Hematopoietic multipotent progenitor cell treated with erythropoietin and hydrocortisone succinate and interleukin-3 and kit ligand, for 6 days (in vitro differentiated cells): ENCODE measurements at regions not wholly inside any gene's neighbourhood (a gene's known extent, or its start where the extent isn't known, plus 50 kb on each side); places are given as distances from the start of the nearest gene placed in this dataset.

Experiments
- DNase-seq: peaks from one replicate; pipeline ENCODE4 v3.0.0-alpha.2; 2015

DNA sequence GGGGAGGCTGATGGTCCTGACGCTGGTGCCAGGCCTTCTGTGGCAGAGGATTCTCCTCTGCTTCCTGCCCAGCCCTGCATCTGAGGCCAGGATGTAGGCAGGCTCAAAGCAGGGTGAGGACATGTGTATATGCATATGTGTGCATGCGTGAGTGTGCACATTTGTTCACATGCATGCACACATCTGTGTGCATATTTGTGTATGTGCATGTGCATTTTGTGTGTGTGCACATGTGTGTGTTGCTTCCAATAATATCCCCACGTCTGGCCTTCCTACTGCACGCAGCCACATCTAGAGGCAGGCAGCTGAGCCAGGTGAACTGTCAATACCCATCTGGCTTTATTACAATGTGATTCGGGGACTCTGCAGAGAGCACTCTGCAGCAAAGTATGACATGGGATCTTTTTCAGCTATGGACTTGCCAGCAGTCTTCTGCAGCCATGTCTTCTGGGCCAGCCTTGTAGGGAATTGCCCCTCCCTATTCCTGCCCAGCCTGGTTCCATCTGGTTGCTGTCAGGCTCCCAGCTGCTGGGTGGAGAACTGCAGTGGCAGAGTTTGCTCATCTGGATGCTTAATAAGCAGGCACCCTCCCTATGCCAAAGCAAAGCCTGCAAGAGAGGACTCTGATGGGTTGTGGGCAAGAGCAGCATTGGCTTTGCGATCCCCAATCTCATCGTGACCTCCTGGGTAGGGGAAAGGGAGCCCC, 140.7 kb downstream of the PFKFB3 start:
- DNase-seq = no peak

DNA sequence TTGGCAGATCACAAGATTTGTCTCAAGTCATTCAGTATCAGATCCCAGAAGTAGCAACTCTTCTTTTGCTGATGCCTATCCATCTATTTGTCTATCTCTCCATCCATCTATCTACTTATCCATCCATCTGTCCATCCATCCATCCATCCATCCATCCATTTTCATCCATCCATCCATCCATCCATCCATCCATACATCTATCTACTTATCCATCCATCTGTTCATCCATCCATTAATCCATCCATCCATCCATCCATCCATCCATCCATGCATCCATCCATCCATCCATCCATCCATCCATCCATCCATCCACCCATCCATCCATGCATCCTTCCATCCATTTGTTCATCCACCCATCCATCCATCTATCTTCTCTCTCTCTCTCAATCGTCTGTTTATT, 142.7 kb downstream of the PFKFB3 start:
- no peak for DNase-seq

DNA sequence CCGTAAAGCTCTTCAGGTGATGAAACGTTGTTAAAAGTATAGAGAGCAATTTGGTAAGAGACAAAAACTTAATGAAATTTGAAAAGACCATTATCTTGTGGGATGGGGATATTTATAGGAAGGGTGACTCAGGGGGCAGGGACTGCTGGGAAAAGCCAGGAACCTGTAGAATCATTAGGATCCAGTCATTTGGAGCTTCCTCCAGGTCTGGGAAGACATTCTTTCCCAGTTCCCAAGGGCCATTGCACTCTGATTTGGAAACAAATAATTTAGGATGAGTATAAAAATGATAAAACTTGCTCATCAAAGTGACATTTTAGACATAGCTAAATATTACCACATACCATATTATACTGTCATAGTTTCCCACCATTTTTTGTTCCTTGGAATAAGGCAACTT, 143.9 kb downstream of the PFKFB3 start:
- no peak for DNase-seq

DNA sequence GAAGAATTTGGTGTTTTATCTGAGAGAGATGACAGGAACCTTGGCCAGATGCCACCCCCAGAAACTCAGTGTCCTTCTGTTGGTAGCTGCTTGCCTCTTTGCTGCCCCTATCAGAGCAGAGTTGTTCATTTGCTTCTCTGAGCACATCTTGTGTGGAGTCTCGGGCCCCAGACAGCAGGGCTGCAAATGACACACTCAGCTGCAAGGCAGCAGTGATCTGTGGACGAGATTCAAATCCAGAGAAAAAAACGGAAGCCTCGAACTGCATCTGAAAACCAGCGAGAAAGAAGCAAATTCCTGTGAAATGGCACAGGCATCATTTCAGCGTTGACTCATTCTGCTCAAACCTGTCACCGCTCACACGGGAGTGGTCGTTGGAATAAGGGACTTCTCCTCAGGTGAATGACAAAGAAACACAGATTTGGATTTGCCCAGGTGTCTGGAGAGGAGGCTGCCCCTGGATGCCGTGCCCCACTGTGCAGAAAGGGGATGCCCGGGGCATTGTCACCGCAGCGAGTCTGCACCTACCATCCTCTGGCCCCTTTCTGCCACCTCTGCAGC, 144.7 kb downstream of the PFKFB3 start:
- DNase-seq = peak; percentile 41

DNA sequence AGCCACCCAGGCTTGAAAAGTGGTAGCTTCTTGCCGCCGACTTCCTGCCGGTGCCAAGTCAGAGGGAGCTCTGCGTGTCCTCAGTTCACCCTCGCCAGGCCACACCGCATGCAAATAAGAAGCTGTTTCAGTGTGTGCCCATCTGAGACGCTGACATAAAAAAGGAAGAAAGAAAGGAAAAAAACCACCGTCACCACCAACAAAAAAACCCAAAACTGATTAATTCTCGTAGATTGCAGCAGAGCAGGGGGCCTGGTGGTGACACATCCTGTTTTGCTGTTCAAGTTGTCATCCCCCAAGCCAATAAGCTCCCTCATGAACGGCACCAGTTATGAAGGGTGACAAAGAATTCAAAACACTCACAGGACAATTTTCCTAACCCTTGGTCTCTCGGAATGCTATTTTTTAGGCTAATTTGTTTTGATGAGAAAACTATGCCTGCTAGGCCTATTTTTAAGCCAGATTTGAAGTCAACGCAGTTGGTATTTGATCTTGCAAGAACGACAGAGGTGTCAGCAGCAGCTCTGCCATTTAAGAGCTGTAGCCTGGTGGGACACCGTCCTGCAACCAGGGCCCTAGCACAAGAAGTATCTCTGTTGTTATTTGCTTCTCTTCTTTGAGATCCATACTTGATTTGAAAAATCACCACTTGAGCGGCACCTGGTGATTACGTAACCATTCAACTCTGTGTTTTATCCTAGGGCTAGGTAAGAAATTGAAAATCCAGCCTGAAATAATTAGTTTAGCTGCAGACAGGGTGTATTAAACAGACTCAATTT, 145.6 kb downstream of the PFKFB3 start:
- peak; percentile 80 for DNase-seq

DNA sequence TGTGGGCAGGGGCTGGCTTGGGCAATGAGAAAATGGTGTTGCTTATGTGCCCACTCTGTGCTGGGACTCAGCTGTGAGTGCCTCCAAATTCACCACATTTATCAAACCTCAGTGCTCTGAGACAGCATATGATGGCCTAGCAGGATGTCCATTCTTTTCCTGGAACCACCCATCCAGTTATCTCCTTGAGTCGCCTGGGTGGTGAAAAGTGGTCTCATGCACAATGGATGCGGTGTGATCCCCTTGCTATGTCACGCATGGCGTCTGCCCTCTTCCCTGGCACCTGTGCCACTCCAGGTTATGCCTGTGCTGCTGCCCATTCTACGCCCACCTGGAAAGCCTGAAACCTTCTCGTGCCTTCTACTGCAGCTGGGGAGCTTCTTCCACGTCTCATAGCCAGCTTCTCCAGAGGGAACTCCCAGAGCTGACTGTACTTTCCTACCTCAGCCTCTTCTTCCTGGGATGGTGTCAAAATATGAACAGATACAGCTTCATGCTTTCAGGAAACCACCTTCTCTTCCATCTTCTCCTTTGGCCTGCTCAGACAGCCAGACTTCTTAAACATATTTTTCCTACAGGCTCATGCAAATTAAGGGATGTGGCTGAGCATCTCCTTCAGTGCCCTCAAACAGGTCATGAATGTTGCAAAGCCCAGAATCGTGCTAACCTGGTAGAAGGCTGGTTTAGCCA, 147.3 kb downstream of the PFKFB3 start:
- DNase-seq = no peak

DNA sequence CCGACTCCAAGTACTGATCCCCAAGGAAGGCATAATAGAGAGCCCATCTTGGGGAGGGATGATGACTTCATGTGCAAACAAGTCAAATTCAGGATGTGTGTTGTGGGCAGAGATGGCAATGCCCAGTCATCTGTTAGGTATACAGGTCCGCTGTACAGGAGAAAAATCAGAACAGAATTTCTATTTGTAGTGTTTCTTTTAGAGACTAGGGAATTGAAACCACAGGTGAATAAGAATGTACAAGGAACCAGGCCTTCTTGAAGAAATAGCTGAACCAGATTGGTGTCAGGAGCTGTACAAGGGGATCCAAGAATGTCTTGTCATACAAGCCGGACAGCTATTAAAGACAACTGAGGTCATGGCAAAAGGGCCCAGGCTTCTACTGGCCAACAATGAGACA, 147.9 kb downstream of the PFKFB3 start:
- DNase-seq = no peak

DNA sequence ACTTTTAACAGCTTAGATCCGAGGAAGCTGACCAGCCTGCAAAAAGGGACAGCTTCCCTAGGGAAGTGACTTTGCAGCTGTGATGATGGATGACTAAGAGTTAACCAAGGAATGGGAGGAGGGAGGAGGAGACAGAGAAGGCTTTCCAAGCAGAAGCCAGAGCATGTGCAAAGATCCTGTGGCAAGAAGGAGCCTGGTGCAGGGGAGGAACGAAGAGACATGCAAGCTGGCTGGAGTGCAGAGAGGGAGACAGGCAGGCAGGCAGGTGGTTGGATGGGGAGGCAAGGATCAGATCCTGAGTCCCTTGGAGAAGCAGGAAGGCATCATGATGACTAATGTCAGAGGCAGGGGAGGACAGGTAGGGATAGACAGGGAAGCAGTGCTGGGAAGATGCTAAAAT, 148.8 kb downstream of the PFKFB3 start:
- no peak for DNase-seq

DNA sequence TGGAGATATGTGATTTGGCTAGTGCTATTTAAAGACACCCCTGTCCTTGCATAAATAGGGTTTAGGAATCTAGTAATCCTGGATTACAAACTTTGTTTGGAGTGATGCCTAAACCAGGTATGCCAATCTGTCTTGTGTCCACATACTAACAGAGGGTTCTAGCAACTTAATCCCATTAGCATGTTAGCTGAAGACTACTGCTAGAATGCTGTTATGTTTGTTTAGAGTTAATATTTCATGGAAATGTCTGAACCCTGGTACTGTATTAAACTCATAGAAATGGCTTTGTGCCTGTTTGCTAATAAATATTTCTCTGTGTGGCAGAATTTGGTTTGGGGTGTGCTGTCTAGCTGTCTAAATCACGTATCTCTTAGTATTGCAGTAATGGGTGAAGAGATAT, 150.8 kb downstream of the PFKFB3 start:
- no peak for DNase-seq

DNA sequence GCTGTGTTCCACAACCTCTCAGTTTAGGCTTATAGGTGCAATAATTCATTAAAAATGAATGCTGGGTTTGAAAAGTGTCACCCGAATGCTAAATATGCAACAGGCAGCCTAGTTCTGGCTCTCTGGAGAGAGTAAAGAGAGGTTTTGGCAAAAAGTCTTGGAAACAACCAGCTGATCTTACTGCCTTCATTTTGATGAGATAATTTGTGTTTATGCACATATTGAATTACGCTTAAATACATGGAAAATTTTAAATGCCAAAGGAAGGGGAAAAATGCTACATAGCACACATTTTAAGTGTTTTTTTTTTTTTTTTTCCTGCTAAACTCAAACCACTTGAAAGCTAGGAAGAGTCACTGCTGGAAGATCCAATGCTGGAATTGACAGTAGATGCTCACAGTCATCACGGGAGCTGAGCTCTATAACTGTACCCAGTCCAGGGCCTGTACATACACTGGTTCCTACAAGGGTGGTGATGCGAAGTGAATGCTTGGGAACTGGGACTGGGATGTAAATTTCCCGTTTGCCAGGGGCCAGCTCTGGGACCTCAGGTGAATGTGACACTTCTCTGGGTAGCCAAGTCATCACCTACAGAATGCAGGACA, 151.5 kb downstream of the PFKFB3 start:
- DNase-seq = no peak

DNA sequence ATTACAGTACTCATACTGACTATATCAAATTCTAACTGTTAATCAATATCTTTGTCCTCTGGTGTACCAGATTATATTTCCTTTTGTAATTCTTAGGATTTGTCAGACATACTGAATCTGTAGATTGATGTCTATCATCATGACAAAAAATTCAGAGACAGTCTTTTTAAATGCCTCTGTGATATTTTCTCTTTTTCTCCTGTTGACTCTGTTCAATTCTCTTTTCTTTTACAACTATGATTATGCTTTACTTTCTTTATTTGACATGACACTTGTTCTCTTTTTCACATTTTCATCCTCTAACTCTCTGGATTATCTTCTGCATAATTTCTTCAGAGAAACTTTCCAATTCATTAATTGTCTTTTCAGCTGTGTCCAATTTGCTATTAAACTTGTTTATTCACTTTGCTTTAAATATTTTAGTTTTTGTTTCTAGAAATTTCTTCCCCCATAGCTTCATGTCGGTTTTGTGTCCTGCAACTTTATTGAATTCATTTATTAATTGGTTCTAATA, 153.6 kb downstream of the PFKFB3 start:
- DNase-seq = no peak

DNA sequence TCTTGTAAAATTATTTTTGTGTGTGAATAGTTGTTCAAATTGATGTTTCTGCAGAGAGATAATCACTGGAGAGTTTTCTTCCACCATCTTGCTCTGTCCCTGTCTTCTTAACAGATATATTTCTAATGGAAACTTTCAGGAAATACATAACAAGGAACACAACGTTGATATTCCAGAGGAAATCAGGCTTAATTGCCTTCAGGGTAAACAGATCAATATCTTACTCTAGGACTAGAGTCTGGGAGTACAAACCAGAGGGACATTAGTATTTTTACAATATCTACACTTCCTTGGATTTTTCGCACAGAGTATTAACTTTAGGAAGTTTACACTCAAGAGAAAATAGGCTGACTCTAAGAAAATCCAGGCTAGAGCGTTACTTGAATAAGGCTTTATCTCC, 159.1 kb downstream of the PFKFB3 start:
- no peak for DNase-seq

DNA sequence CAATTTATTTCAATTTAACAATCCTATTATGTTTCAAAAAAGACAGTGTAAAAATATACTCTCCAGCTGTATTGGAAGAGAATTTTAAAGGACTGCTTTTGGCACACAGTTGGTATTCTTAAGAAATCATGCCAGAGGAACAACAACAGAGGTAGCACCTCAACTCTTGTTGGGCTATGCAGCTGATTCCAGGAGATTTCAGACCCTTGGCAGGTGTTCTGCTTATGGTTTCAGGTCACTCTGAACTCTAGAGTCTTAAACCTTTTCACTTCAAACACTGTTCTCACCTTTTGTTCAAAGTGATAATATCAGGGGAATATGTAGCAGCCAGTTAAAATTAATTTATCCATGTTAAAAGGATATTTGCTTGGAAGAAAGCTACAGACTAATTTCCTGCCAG, 160.1 kb downstream of the PFKFB3 start:
- DNase-seq = no peak

DNA sequence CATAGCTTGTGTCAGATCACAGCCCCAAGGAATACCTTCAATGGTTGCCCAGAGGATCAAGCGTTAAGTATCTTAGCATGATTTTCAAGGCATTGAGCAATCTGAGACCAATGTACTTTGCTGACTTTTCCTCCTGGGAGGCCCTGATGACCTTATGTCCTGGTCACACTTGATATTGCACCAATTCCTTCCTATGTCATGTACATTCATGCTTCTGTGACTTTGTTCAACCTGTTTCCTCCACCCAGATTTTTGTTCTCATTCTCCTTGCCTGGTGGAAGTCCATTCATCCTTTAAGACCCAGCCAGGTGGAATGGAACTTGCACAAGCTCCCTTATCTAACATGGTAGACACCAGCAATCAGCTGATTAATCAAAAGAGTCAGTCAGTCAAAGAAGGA, 160.8 kb downstream of the PFKFB3 start:
- no peak for DNase-seq

DNA sequence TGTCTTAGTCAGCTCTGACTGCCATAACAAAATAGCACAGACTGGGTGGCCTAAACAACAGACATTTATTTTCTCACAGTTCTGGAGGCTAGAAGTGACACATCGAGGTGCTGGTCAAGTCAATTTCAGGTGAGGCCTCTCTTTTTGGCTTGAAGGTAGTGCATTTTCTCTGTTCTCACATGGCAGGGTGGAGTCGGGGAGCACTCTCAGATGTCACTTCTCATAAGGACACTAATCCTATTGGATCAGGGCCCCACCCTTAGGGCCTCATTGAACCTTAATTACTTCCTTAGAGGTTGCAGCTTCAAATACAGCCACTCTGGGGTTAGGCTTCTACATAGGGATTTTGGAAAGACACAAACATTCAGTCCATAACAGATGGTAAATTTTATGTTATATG, 161.6 kb downstream of the PFKFB3 start:
- no peak for DNase-seq

DNA sequence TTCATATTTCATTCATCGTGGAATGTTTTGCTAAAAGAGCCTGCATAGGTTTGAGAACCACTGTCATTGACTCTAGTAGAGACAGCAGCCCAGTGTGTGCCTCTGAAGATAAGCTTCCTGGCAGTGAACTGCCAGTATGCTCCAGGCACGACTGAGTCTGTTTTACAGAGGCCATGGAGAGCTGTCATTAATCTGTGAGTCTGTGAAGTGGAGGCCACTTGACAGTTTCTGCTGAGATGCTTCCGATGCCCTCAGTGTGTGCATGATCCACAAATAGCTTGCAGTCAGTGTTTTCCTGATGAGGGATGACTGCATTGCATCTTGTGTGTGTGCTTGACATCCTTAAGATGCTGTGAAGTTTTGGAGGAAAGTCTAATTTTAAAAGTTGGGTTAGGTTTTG, 162.2 kb downstream of the PFKFB3 start:
- DNase-seq = peak; percentile 17

DNA sequence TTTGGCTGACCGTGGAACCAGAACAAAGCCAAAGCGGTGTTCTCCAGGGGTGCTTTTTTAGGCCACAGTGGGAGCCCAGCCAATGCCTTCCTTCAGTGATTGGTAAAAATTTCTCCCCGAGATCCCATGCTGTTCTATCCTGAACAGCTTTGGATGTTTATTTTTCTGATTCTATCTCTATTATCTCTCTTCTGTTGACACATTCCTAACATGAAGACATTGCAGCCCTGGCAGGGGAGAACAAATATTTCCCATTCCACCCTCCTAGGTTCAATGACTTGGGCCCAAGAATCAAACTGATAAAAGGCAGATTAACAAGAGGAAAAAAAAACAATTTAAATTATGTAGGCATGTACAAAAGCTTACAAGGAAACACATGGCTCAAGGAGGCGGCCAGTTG, 162.7 kb downstream of the PFKFB3 start:
- no peak for DNase-seq
